Esophagus squamous epithelium (tissue), 5 donors: ENCODE measurements at regions not wholly inside any gene's neighbourhood (a gene's known extent, or its start where the extent isn't known, plus 50 kb on each side); places are given as distances from the start of the nearest gene placed in this dataset.

Experiments
- DNase-seq: peaks from one replicate; lab custom pipeline; 2025; lab: John Stamatoyannopoulos, UW
- H3K27ac ChIP-seq, 4 donors: fragments of 200-600 bp; sonication (generic); one replicate each; pipeline ENCODE4 v1.5.1; 2016 to 2019; ENCODE audit warnings: mild to moderate bottlenecking in 1 of 4
- H3K27me3 ChIP-seq, 4 donors: fragments of 200-600 bp; sonication (generic); 1 replicate in 3 of 4; 2 replicates in 1 of 4; pipeline versions ENCODE4 v1.5.1 to v1.6.0; 2017 to 2021; ENCODE audit warnings: antibody characterized with exemption in 1 of 4
- H3K36me3 ChIP-seq, 3 donors: fragments of 200-600 bp; sonication (generic); one replicate each; pipeline ENCODE4 v1.5.1; 2016 to 2019
- H3K4me1 ChIP-seq, 3 donors: fragments of 200-600 bp; sonication (generic); one replicate each; pipeline ENCODE4 v1.5.1; 2017 to 2019
- H3K4me3 ChIP-seq, 4 donors: fragments of 200-600 bp; sonication (generic); 1 replicate in 3 of 4; 2 replicates in 1 of 4; pipeline ENCODE4 v1.5.1; 2016 to 2019; ENCODE audit warnings: mild to moderate bottlenecking in 2 of 4, moderate library complexity in 1 of 4
- H3K9me3 ChIP-seq, 3 donors: fragments of 200-600 bp; sonication (generic); one replicate each; pipeline ENCODE4 v1.5.1; 2016 to 2019
- POLR2A ChIP-seq, 4 donors: fragments of 450-650 bp; IDR thresholded peaks; one replicate each; pipeline ENCODE4 v1.6.1; 2017; ENCODE audit warnings: antibody characterized with exemption in 4 of 4, mild to moderate bottlenecking in 4 of 4, moderate library complexity in 3 of 4
- WGBS, 2 donors: methylation state at CpG; one replicate each; pipeline ENCODE4 v1.1.5; 2018; 5-methylcytosine and 5-hydroxymethylcytosine counted together
- intact Hi-C: fragments of 100-400 bp; cut with DNase I; formaldehyde crosslinking; loops from one replicate; pipeline ENCODE4 v1.15.0; 2022
- TF ChIP-seq, protein P1 (sequence below), 6 experiments: fragments of 450-650 bp in 4 of 6; fragments of 200-600 bp in 2 of 6; sonication (generic) in 2 of 6; IDR thresholded peaks; one replicate each; pipeline ENCODE4 v1.5.1; 2016 to 2019; ENCODE audit warnings: antibody characterized with exemption in 6 of 6, mild to moderate bottlenecking in 4 of 6, moderate library complexity in 4 of 6
- donor health status: DM: yes; HTN: yes; CAD: no.

DNA sequence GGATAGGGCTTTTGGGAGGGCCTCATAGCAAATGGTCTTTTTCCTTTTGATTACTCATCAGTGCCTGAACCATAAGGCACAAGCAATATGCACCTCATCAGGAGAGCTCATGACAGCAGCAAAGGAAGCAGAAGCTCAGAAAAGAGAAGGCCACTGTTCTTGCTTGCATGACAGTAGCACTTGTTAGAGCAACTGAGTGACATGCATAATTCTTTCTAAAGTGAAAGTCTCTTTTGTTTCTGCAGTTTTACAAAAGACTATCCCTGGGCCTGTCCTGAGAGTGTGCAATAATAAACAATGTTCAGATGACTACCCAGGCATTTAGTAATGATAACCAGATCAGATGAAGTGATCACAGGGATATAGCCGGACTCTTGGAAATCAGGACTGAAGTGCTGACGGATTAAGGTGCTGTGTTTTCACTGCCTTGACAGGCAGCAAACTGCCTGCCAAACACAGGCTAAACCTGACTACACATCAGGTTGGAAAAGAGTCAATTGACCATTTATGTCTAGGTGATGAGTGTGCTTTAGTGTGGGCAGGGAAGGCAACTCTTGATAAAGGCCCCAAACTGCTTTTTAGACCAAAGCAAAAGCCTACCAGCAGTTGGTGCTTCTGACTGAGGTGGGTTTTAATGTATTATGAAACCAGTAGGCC is 1860.3 kb downstream of the TP53TG3F start:
- no peak overlapping the region for H3K4me3 ChIP-seq
- intact Hi-C loops, result no loop called here
- 11 to 46% methylated on average over 2 of the region's 2 CpGs for whole genome bisulfite sequencing, 2 donors
- H3K36me3 ChIP-seq, result no peaks in the 10 kb centered on the region
- no peaks in the 10 kb centered on the region for H3K27me3 ChIP-seq
- H3K9me3 ChIP-seq, result no peaks in the 10 kb centered on the region
- H3K27ac ChIP-seq, result no peak overlapping the region
- TF ChIP-seq, protein P1, sequence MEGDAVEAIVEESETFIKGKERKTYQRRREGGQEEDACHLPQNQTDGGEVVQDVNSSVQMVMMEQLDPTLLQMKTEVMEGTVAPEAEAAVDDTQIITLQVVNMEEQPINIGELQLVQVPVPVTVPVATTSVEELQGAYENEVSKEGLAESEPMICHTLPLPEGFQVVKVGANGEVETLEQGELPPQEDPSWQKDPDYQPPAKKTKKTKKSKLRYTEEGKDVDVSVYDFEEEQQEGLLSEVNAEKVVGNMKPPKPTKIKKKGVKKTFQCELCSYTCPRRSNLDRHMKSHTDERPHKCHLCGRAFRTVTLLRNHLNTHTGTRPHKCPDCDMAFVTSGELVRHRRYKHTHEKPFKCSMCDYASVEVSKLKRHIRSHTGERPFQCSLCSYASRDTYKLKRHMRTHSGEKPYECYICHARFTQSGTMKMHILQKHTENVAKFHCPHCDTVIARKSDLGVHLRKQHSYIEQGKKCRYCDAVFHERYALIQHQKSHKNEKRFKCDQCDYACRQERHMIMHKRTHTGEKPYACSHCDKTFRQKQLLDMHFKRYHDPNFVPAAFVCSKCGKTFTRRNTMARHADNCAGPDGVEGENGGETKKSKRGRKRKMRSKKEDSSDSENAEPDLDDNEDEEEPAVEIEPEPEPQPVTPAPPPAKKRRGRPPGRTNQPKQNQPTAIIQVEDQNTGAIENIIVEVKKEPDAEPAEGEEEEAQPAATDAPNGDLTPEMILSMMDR (IDR thresholded peaks at IDR 0.05), result no peak
- TF ChIP-seq POLR2A (IDR thresholded peaks at IDR 0.05), result no peak
- peaks cover 0 to 11% (median 0%) of the 10 kb centered on the region in 3 donors for H3K4me1 ChIP-seq
- no peak for DNase-seq

- DNase-seq, result no peak
- no peak overlapping the region for H3K4me3 ChIP-seq
- H3K27ac ChIP-seq, result no peak overlapping the region
- TF ChIP-seq, protein P1 (IDR thresholded peaks at IDR 0.05), result no peak
- no peak for TF ChIP-seq POLR2A (IDR thresholded peaks at IDR 0.05)
- 73 to 78% methylated on average over 3 of the region's 3 CpGs for WGBS, 2 donors
- H3K9me3 ChIP-seq, result no peaks in the 10 kb centered on the region
- no peaks in the 10 kb centered on the region for H3K27me3 ChIP-seq
- H3K36me3 ChIP-seq, result no peaks in the 10 kb centered on the region
- no peaks in the 10 kb centered on the region for H3K4me1 ChIP-seq
- intact Hi-C loops, result no loop called here
Measured at GRCh38 chr16:35325936-35326335, 1866.5 kb downstream of the TP53TG3F start.

GRCh38 chr16:35339337-35339736 is 1879.9 kb downstream of the TP53TG3F start:
- TF ChIP-seq POLR2A (IDR thresholded peaks at IDR 0.05), result no peak
- TF ChIP-seq, protein P1 (IDR thresholded peaks at IDR 0.05), result no peak
- no peaks in the 10 kb centered on the region for H3K27me3 ChIP-seq

DNA sequence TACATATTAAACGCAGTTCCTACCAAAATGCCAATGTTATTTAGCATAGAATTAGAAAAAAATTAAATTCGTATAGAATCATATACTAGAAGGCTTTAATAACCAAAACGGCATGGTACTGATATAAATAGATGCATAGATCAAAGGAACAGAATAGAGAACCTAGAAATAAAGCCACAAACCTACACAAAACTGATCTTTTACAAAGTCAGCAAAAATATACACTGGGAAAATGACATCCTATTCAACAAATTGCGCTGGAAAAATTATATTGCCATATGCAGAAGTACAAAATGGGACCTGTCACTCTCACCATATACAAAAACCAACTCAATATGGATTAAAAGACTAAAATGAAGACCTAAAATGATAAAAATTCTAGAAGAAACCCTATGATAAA is 1882.6 kb downstream of the TP53TG3F start:
- no peaks in the 10 kb centered on the region for H3K36me3 ChIP-seq
- no peak overlapping the region for H3K4me3 ChIP-seq
- 43% methylated on average over 4 of the region's 4 CpGs for WGBS, 2 donors
- H3K9me3 ChIP-seq, result peaks cover 0 to 13% (median 0%) of the 10 kb centered on the region in 3 donors
- H3K27me3 ChIP-seq, result no peaks in the 10 kb centered on the region
- no peaks in the 10 kb centered on the region for H3K4me1 ChIP-seq
- no peak overlapping the region for H3K27ac ChIP-seq
- intact Hi-C loops, result no loop called here
- no peak for DNase-seq
- TF ChIP-seq, protein P1 (IDR thresholded peaks at IDR 0.05), result no peak
- TF ChIP-seq POLR2A (IDR thresholded peaks at IDR 0.05), result no peak

More at GRCh38 chr16:35339337-35339736, 1879.9 kb downstream of the TP53TG3F start:
- H3K4me1 ChIP-seq, result peaks cover 0 to 14% (median 0%) of the 10 kb centered on the region in 3 donors
- H3K27ac ChIP-seq, result no peak overlapping the region
- H3K36me3 ChIP-seq, result no peaks in the 10 kb centered on the region
- intact Hi-C loops, result no loop called here
- H3K9me3 ChIP-seq, result peaks cover 0 to 10% (median 0%) of the 10 kb centered on the region in 3 donors
- DNase-seq, result no peak
- no peak overlapping the region for H3K4me3 ChIP-seq

- TF ChIP-seq, protein P1 (IDR thresholded peaks at IDR 0.05), result no peak
- no peak for TF ChIP-seq POLR2A (IDR thresholded peaks at IDR 0.05)
- DNase-seq, result no peak
- Histone ChIP-seq H3K4me3 (no peak overlapping the region), H3K27ac (no peak overlapping the region), H3K4me1 (no peaks in the 10 kb centered on the region), H3K9me3 (peaks cover 0 to 8% (median 0%) of the 10 kb centered on the region in 3 donors), H3K36me3 (no peaks in the 10 kb centered on the region), H3K27me3 (no peaks in the 10 kb centered on the region)
- intact Hi-C loops, result no loop called here
- 79 to 80% methylated on average over 15 to 26 of the region's 41 CpGs for whole genome bisulfite sequencing, 2 donors
Measured at GRCh38 chr16:35344012-35344762, 1884.8 kb downstream of the TP53TG3F start.
